GM12892 (cell line): ENCODE measurements at regions not wholly inside any gene's neighbourhood (a gene's known extent, or its start where the extent isn't known, plus 50 kb on each side); places are given as distances from the start of the nearest gene placed in this dataset.

Experiments used
- POLR2A ChIP-seq: IDR thresholded peaks from 2 replicates; pipeline ENCODE4 v1.6.1; 2011; ENCODE audit warnings: low read depth, low read length, control low read depth
- POLR2AphosphoS5 ChIP-seq: IDR thresholded peaks from 2 replicates; pipeline ENCODE4 v1.6.1; 2011; ENCODE audit warnings: low read depth, low read length, control low read depth

GRCh38 chr7:121510302-121510701, 114.2 kb upstream of the FAM3C start:
- TF ChIP-seq POLR2AphosphoS5 (no peak), POLR2A (no peak)
